ENCODE measurements at regions not wholly inside any gene's neighbourhood (a gene's known extent, or its start where the extent isn't known, plus 50 kb on each side); places are given as distances from the start of the nearest gene placed in this dataset.
A peak's percentile ranks its signal among the peaks of the same experiment; 100 is the strongest.
"Not testable (repeated sequence)": the region's sequence is repeated elsewhere in the genome, so short reads cannot be mapped to it uniquely, and the experiment has no call there.

DNA sequence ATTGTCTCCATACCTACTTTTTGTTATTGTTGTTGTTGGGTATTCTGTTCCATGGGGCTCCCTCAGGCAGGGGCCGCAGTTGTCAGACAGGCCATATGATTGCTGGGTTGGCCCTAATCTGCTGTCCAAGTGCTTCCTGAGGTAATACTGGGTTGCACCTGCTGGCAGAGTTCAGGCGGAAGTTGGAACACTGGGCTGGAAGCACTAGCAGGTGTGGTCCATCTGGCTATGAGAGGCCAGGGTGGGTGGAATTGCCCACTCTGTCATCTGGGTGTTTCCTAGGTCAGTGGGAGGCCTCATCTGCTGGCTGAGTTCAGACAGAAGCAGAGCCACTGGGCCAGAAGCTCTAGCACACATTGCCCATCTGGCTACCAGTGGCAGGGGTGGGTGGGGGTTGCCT is 81.3 kb upstream of the NID2 start:
- DNase-seq, result no peak
- H3K9me3 ChIP-seq (ENCODE audit: control insufficient read depth in 2 of 3, low read length in 3 of 3), result no peaks in the 10 kb centered on the region
- no peaks in the 10 kb centered on the region for H3K27me3 ChIP-seq (ENCODE audit: control insufficient read depth in 2 of 2, insufficient read depth in 2 of 2, low read length in 2 of 2)
- Mint-ChIP-seq H3K4me3 (no peak overlapping the region), H3K27me3 (peaks cover 0 to 47% (median 18%) of the 10 kb centered on the region in 5 donors), H3K36me3 (peaks cover 0 to 7% (median 0%) of the 10 kb centered on the region in 5 donors), H3K9me3 (peaks cover 0 to 14% (median 0%) of the 10 kb centered on the region in 11 donors), H3K27ac (no peak overlapping the region), H3K4me1 (peaks cover 6 to 44% (median 18%) of the 10 kb centered on the region in 7 donors)
- H3K36me3 ChIP-seq (ENCODE audit: control insufficient read depth in 2 of 3, insufficient read depth in 3 of 3, low read length in 3 of 3), result no peaks in the 10 kb centered on the region
- no peak overlapping the region for H3K27ac ChIP-seq (ENCODE audit: low read depth, low read length)
- H3K4me3 ChIP-seq (ENCODE audit: low read length), result no peak overlapping the region
- intact Hi-C loops (cut with micrococcal nuclease), result no loop called here
- no peak for ATAC-seq
- ChIA-PET POLR2A (no interaction called here), CTCF (no interaction called here)
- peaks cover 18 to 46% of the 10 kb centered on the region in 2 donors for H3K4me1 ChIP-seq (ENCODE audit: control insufficient read depth in 2 of 2, insufficient read depth in 2 of 2, low read length in 2 of 2)

DNA sequence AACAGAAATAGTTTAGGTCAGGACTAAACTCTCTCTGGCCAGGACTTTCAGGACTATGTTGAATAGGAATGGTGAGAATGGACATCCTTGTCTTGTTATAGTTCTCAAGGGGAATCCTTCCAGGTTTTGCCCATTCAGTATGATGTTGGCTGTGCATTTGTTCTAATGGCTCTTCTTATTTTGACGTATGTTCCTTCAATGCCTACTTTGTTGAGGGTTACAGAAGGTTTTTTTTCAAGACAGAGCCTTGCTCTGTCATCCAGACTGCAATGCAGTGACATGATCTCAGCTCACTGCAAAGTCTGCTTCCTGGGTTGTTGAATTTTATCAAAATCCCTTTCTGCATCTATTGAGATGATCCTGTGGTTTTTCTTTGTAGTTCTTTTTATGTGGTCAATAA is 79.5 kb upstream of the NID2 start:
- H3K9me3 Mint-ChIP-seq, result peaks cover 0 to 17% (median 5%) of the 10 kb centered on the region in 11 donors
- DNase-seq (no peak), ATAC-seq (no peak)
- intact Hi-C loops (cut with micrococcal nuclease), result no loop called here
- no peaks in the 10 kb centered on the region for H3K36me3 ChIP-seq (ENCODE audit: control insufficient read depth in 2 of 3, insufficient read depth in 3 of 3, low read length in 3 of 3)
- CTCF ChIA-PET, result no interaction called here
- no peak overlapping the region for H3K27ac ChIP-seq (ENCODE audit: low read depth, low read length)
- H3K4me1 Mint-ChIP-seq, result peaks cover 0 to 26% (median under 1%) of the 10 kb centered on the region in 7 donors
- H3K4me3 ChIP-seq (ENCODE audit: low read length), result no peak overlapping the region
- no peaks in the 10 kb centered on the region for H3K9me3 ChIP-seq (ENCODE audit: control insufficient read depth in 2 of 3, low read length in 3 of 3)
- peaks cover 0 to 47% (median 18%) of the 10 kb centered on the region in 5 donors for H3K27me3 Mint-ChIP-seq
- POLR2A ChIA-PET, result interaction anchor here (0.6 kb wide), 1 partner anchor 1362 kb away, joined by 3 read pairs; no protein-coding TSS in a partner anchor
- H3K4me1 ChIP-seq (ENCODE audit: control insufficient read depth in 2 of 2, insufficient read depth in 2 of 2, low read length in 2 of 2), result peaks cover 2 to 28% of the 10 kb centered on the region in 2 donors
- H3K4me3 Mint-ChIP-seq, result no peak overlapping the region
- peaks cover 0 to 6% (median 3%) of the 10 kb centered on the region in 5 donors for H3K36me3 Mint-ChIP-seq
- H3K27ac Mint-ChIP-seq, result no peak overlapping the region
- H3K27me3 ChIP-seq (ENCODE audit: control insufficient read depth in 2 of 2, insufficient read depth in 2 of 2, low read length in 2 of 2), result no peaks in the 10 kb centered on the region

DNA sequence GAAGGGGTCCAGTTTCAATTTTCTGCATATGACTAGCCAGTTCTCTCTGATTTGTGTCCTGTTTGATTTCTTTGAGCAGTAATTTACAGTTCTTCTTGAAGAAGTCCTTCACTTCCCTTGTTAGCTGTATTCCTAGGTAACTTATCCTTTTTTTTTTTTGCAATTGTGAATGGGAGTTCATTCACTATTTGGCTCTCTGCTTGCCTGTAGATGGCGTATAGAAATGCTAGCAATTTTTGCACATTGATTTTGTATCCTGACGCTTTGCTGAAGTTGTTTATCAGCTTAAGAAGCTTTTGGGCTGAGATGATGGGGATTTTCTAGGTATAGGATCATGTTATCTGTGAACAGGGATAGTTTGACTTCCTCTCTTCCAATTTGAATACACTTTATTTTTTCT is 77.6 kb upstream of the NID2 start:
- peaks cover 0 to 44% (median 18%) of the 10 kb centered on the region in 5 donors for H3K27me3 Mint-ChIP-seq
- H3K4me3 ChIP-seq (ENCODE audit: low read length), result no peak overlapping the region
- H3K9me3 ChIP-seq (ENCODE audit: control insufficient read depth in 2 of 3, low read length in 3 of 3), result no peaks in the 10 kb centered on the region
- no peaks in the 10 kb centered on the region for H3K27me3 ChIP-seq (ENCODE audit: control insufficient read depth in 2 of 2, insufficient read depth in 2 of 2, low read length in 2 of 2)
- H3K9me3 Mint-ChIP-seq, result peaks cover 0 to 17% (median 5%) of the 10 kb centered on the region in 11 donors
- ChIA-PET POLR2A (no interaction called here), CTCF (no interaction called here)
- no peaks in the 10 kb centered on the region for H3K36me3 ChIP-seq (ENCODE audit: control insufficient read depth in 2 of 3, insufficient read depth in 3 of 3, low read length in 3 of 3)
- ATAC-seq, result no peak
- no peak overlapping the region for H3K4me3 Mint-ChIP-seq
- DNase-seq, result no peak
- peaks cover 0 to 4% (median 0%) of the 10 kb centered on the region in 5 donors for H3K36me3 Mint-ChIP-seq
- no peak overlapping the region for H3K27ac Mint-ChIP-seq
- intact Hi-C loops (cut with micrococcal nuclease), result no loop called here
- H3K4me1 ChIP-seq (ENCODE audit: control insufficient read depth in 2 of 2, insufficient read depth in 2 of 2, low read length in 2 of 2), result peaks cover 0 to 21% of the 10 kb centered on the region in 2 donors
- no peak overlapping the region for H3K27ac ChIP-seq (ENCODE audit: low read depth, low read length)
- H3K4me1 Mint-ChIP-seq, result peaks cover 0 to 22% (median 0%) of the 10 kb centered on the region in 7 donors

DNA sequence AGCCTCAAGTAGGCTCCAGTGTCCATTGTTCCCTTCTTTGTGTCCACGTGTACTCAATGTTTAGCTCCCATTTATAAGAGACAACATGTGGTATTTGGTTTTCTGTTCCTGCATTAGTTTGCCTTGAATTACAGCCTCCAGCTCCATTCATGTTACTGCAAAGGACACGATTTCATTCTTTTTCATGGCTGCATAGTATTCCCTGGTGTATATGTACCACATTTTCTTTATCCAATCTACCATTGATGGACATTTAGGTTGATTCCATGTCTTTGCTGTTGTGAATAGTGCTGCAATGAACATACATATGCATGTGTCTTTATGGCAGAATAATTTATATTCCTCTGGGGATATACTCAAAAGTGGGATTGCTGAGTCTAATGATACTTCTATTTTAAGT is 75.2 kb upstream of the NID2 start:
- intact Hi-C loops (cut with micrococcal nuclease); H3K27me3 ChIP-seq (ENCODE audit: control insufficient read depth in 2 of 2, insufficient read depth in 2 of 2, low read length in 2 of 2); H3K4me3 ChIP-seq (ENCODE audit: low read length); CTCF ChIA-PET; H3K27ac Mint-ChIP-seq; ATAC-seq; H3K36me3 ChIP-seq (ENCODE audit: control insufficient read depth in 2 of 3, insufficient read depth in 3 of 3, low read length in 3 of 3); H3K36me3 Mint-ChIP-seq; H3K9me3 ChIP-seq (ENCODE audit: control insufficient read depth in 2 of 3, low read length in 3 of 3); H3K27ac ChIP-seq (ENCODE audit: low read depth, low read length); H3K4me3 Mint-ChIP-seq; POLR2A ChIA-PET; DNase-seq: not testable (repeated sequence)
- H3K4me1 Mint-ChIP-seq, result peaks cover 0 to 11% (median 0%) of the 10 kb centered on the region in 7 donors
- H3K27me3 Mint-ChIP-seq, result peaks cover 0 to 34% (median 8%) of the 10 kb centered on the region in 5 donors
- H3K9me3 Mint-ChIP-seq, result peaks cover 0 to 13% (median 5%) of the 10 kb centered on the region in 11 donors
- H3K4me1 ChIP-seq (ENCODE audit: control insufficient read depth in 2 of 2, insufficient read depth in 2 of 2, low read length in 2 of 2), result peaks cover 0 to 18% of the 10 kb centered on the region in 2 donors

DNA sequence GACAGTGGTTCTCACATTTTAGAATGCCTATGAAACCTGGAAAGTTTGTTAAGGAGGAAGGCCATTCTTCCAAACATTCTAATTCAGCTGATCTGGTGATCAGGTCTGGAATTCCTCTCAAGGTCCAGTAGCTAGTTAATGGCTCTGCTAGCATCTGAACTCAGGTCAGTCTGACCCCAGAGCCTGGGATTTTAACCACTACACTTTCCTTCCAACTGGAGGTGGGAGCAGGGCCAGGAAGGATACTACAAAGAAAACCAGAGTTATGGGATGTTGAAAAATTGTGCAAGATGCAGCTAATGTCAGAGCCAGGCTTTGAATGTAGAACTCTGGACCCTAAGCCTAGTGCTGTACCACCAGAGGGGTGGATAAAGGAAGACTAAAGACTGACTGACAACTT is 73.6 kb upstream of the NID2 start:
- H3K4me3 ChIP-seq (ENCODE audit: low read length), result no peak overlapping the region
- Mint-ChIP-seq H3K4me1 (no peaks in the 10 kb centered on the region), H3K36me3 (peaks cover 0 to 4% (median 0%) of the 10 kb centered on the region in 5 donors), H3K4me3 (no peak overlapping the region), H3K27me3 (peaks cover 0 to 29% (median 8%) of the 10 kb centered on the region in 5 donors), H3K27ac (no peak overlapping the region), H3K9me3 (peaks cover 0 to 18% (median 7%) of the 10 kb centered on the region in 11 donors)
- H3K4me1 ChIP-seq (ENCODE audit: control insufficient read depth in 2 of 2, insufficient read depth in 2 of 2, low read length in 2 of 2), result peaks cover 0 to 11% of the 10 kb centered on the region in 2 donors
- DNase-seq (no peak), ATAC-seq (no peak)
- intact Hi-C loops (cut with micrococcal nuclease), result no loop called here
- no peaks in the 10 kb centered on the region for H3K27me3 ChIP-seq (ENCODE audit: control insufficient read depth in 2 of 2, insufficient read depth in 2 of 2, low read length in 2 of 2)
- H3K36me3 ChIP-seq (ENCODE audit: control insufficient read depth in 2 of 3, insufficient read depth in 3 of 3, low read length in 3 of 3), result no peaks in the 10 kb centered on the region
- H3K9me3 ChIP-seq (ENCODE audit: control insufficient read depth in 2 of 3, low read length in 3 of 3), result no peaks in the 10 kb centered on the region
- H3K27ac ChIP-seq (ENCODE audit: low read depth, low read length), result no peak overlapping the region
- ChIA-PET POLR2A (no interaction called here), CTCF (no interaction called here)

DNA sequence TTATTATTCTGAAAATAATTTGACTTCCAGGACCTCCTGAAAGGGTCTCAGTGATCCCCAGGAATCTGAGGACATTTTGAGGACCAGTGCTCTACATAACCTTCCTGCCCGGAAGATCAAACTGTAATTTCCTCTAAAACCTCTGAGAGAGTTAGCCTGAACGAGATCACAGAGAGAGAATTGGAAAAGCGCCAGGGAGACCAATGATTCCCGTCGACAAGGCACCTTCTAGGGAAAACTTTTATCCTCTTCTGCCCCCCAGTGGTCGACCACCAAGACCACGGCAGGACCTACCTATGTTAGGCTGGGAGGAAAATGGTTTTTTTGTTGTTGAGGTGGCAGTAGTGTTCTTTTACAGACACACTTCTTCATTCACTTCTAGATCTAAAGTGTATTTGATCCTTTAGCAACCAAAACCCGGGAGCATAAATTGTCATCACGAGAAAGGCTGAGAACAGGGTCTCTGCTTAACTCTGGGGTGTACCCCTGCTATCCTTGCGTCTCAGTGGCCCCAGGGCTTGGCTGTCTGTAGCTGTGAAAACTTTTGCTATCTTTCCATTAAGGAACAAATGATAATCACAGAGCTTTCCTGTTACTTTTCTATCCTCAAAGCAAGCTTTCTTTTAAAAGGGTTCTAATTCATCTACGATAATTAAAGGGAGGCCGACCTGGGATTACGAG is 62.9 kb upstream of the NID2 start:
- Histone ChIP-seq H3K4me1 (ENCODE audit: control insufficient read depth in 2 of 2, insufficient read depth in 2 of 2, low read length in 2 of 2) (peaks cover 0 to 6% of the 10 kb centered on the region in 2 donors), H3K27me3 (ENCODE audit: control insufficient read depth in 2 of 2, insufficient read depth in 2 of 2, low read length in 2 of 2) (no peaks in the 10 kb centered on the region), H3K9me3 (ENCODE audit: control insufficient read depth in 2 of 3, low read length in 3 of 3) (no peaks in the 10 kb centered on the region), H3K4me3 (ENCODE audit: low read length) (no peak overlapping the region), H3K36me3 (ENCODE audit: control insufficient read depth in 2 of 3, insufficient read depth in 3 of 3, low read length in 3 of 3) (no peaks in the 10 kb centered on the region), H3K27ac (ENCODE audit: low read depth, low read length) (no peak overlapping the region)
- H3K36me3 Mint-ChIP-seq, result peaks cover 0 to 11% (median 4%) of the 10 kb centered on the region in 5 donors
- H3K27ac Mint-ChIP-seq, result no peak overlapping the region
- peaks cover 5 to 35% (median 10%) of the 10 kb centered on the region in 5 donors for H3K27me3 Mint-ChIP-seq
- POLR2A ChIA-PET, result no interaction called here
- intact Hi-C loops (cut with micrococcal nuclease), result loop anchor here (1.0 to 5.0 kb wide), 2 partner anchors 135 to 849 kb away; no protein-coding TSS in a partner anchor
- DNase-seq (peak in 2 of 9 donors; percentile 6 to 10), ATAC-seq (no peak)
- no peak overlapping the region for H3K4me3 Mint-ChIP-seq
- CTCF ChIA-PET, result no interaction called here
- peaks cover 0 to 13% (median 5%) of the 10 kb centered on the region in 7 donors for H3K4me1 Mint-ChIP-seq
- peaks cover 3 to 28% (median 11%) of the 10 kb centered on the region in 11 donors for H3K9me3 Mint-ChIP-seq

DNA sequence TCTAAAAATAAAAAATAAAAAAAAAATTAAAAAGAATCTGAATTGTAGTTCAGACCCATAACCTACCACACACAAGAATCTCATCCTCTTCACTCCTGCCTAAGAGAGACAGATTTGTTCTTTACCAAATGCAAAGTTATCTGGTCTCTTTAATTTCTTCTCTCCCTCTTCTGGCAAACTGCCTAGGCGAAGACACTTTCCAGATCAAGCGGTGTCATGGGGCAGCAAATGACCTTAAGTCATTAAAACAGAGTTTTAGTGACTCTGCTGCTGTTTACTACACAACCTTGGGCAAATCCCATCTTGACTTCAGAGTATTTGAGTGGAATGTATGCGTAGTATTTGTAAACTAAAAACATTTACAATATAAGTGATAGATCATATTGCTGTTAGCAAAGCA is 60.9 kb upstream of the NID2 start:
- intact Hi-C loops (cut with micrococcal nuclease), result loop anchor here in 1 of 2 donors (5.0 kb wide), 1 partner anchor 847 kb away; no protein-coding TSS in a partner anchor
- Mint-ChIP-seq H3K4me1 (peaks cover 5 to 28% (median 10%) of the 10 kb centered on the region in 7 donors), H3K27ac (no peak overlapping the region), H3K4me3 (no peak overlapping the region), H3K36me3 (peaks cover 0 to 4% (median 0%) of the 10 kb centered on the region in 5 donors), H3K9me3 (peaks cover 1 to 15% (median 3%) of the 10 kb centered on the region in 11 donors), H3K27me3 (peaks cover 12 to 33% (median 13%) of the 10 kb centered on the region in 5 donors)
- Histone ChIP-seq H3K4me1 (ENCODE audit: control insufficient read depth in 2 of 2, insufficient read depth in 2 of 2, low read length in 2 of 2) (peaks cover 0 to 23% of the 10 kb centered on the region in 2 donors), H3K27ac (ENCODE audit: low read depth, low read length) (no peak overlapping the region), H3K36me3 (ENCODE audit: control insufficient read depth in 2 of 3, insufficient read depth in 3 of 3, low read length in 3 of 3) (no peaks in the 10 kb centered on the region), H3K4me3 (ENCODE audit: low read length) (no peak overlapping the region), H3K9me3 (ENCODE audit: control insufficient read depth in 2 of 3, low read length in 3 of 3) (no peaks in the 10 kb centered on the region), H3K27me3 (ENCODE audit: control insufficient read depth in 2 of 2, insufficient read depth in 2 of 2, low read length in 2 of 2) (no peaks in the 10 kb centered on the region)
- DNase-seq, result no peak
- ATAC-seq, result no peak
- POLR2A ChIA-PET, result no interaction called here
- CTCF ChIA-PET, result no interaction called here

Measured in naive thymus-derived CD4-positive, alpha-beta T cell (primary cell).